ENCODE measurements at regions not wholly inside any gene's neighbourhood (a gene's known extent, or its start where the extent isn't known, plus 50 kb on each side); places are given as distances from the start of the nearest gene placed in this dataset.

DNA sequence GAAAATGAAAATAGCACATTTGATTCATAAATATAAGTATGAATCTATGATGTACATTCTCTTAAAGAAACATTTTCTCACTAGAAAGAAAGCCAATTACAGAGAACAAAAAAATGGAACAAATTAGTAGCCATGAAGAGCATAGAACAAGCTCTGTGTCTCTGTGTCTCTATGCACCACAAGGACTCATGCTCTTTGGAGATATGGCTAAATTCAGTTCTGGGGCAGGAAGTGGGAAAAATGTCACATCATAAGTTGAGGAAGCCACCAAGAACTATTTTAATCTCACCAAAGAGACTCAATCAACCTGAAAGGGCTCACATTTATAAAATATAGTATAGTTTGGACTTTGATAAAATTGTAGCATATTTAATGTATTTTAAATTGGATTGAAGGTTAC, 1259.8 kb upstream of the GJE1 start:
- Histone ChIP-seq H3K79me2 (replicated peaks; ENCODE audit: insufficient read depth, low read length) (no peaks in the 10 kb centered on the region), H3K4me2 (ENCODE audit: low read length) (no peak overlapping the region), H3F3A (ENCODE audit: insufficient read depth, low read length, poor library complexity, severe bottlenecking) (no peaks in the 10 kb centered on the region), H3K27ac (ENCODE audit: low read length) (no peak overlapping the region), H3K9me3 (ENCODE audit: low read length) (peaks cover 3% of the 10 kb centered on the region), H2AFZ (ENCODE audit: low read depth, low read length) (no peak overlapping the region), H3K4me3 (ENCODE audit: low read length) (no peak overlapping the region), H3K27me3 (ENCODE audit: insufficient read depth, low read depth, low read length) (no peaks in the 10 kb centered on the region), H3K36me3 (ENCODE audit: insufficient read depth, low read length) (no peaks in the 10 kb centered on the region), H3K9me2 (ENCODE audit: insufficient read depth, low read length) (no peaks in the 10 kb centered on the region), H3K9ac (ENCODE audit: low read length) (no peak overlapping the region), H4K20me1 (ENCODE audit: insufficient read depth) (no peaks in the 10 kb centered on the region)
- TF ChIP-seq RAD21 (conservative IDR thresholded peaks at IDR 0.05): no peak
- TF ChIP-seq, protein P1, sequence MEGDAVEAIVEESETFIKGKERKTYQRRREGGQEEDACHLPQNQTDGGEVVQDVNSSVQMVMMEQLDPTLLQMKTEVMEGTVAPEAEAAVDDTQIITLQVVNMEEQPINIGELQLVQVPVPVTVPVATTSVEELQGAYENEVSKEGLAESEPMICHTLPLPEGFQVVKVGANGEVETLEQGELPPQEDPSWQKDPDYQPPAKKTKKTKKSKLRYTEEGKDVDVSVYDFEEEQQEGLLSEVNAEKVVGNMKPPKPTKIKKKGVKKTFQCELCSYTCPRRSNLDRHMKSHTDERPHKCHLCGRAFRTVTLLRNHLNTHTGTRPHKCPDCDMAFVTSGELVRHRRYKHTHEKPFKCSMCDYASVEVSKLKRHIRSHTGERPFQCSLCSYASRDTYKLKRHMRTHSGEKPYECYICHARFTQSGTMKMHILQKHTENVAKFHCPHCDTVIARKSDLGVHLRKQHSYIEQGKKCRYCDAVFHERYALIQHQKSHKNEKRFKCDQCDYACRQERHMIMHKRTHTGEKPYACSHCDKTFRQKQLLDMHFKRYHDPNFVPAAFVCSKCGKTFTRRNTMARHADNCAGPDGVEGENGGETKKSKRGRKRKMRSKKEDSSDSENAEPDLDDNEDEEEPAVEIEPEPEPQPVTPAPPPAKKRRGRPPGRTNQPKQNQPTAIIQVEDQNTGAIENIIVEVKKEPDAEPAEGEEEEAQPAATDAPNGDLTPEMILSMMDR (IDR thresholded peaks at IDR 0.05; ENCODE audit: poor library complexity, severe bottlenecking): no peak
- no peak for TF ChIP-seq TAF1 (IDR thresholded peaks at IDR 0.05; ENCODE audit: low read depth)
- no peak for TF ChIP-seq EP300 (conservative IDR thresholded peaks at IDR 0.05; ENCODE audit: poor library complexity, severe bottlenecking)
- no peak for TF ChIP-seq SMC3 (conservative IDR thresholded peaks at IDR 0.05; ENCODE audit: poor library complexity)
- TF ChIP-seq, protein P2, sequence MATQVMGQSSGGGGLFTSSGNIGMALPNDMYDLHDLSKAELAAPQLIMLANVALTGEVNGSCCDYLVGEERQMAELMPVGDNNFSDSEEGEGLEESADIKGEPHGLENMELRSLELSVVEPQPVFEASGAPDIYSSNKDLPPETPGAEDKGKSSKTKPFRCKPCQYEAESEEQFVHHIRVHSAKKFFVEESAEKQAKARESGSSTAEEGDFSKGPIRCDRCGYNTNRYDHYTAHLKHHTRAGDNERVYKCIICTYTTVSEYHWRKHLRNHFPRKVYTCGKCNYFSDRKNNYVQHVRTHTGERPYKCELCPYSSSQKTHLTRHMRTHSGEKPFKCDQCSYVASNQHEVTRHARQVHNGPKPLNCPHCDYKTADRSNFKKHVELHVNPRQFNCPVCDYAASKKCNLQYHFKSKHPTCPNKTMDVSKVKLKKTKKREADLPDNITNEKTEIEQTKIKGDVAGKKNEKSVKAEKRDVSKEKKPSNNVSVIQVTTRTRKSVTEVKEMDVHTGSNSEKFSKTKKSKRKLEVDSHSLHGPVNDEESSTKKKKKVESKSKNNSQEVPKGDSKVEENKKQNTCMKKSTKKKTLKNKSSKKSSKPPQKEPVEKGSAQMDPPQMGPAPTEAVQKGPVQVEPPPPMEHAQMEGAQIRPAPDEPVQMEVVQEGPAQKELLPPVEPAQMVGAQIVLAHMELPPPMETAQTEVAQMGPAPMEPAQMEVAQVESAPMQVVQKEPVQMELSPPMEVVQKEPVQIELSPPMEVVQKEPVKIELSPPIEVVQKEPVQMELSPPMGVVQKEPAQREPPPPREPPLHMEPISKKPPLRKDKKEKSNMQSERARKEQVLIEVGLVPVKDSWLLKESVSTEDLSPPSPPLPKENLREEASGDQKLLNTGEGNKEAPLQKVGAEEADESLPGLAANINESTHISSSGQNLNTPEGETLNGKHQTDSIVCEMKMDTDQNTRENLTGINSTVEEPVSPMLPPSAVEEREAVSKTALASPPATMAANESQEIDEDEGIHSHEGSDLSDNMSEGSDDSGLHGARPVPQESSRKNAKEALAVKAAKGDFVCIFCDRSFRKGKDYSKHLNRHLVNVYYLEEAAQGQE (IDR thresholded peaks at IDR 0.05; ENCODE audit: borderline replicate concordance): no peak
- TF ChIP-seq MXI1 (conservative IDR thresholded peaks at IDR 0.05; ENCODE audit: poor library complexity, severe bottlenecking): no peak
- no peak for TF ChIP-seq EZH2 (IDR thresholded peaks at IDR 0.05; ENCODE audit: borderline replicate concordance, insufficient read depth, low read length, poor library complexity, severe bottlenecking)
- no peak for TF ChIP-seq POLR2AphosphoS5 (IDR thresholded peaks at IDR 0.05)

DNA sequence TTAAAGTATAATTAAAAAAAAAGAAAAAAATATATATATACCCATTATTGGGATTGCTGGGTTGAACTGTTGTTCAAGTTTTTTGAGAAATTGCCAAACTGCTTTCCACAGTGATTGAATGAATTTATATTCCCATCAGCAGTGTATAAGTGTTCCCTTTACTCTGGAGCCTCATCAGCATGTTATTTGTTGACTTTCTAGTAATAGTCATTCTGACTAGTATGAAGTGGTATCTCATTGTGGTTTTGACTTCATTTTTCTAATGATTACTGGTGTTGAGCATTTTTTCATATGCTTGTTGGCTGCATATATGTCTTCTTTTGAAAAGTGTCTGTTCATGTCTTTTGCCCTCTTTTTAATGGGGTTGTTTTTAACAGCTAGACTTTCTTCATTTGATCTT, 1260.8 kb upstream of the GJE1 start:
- Histone ChIP-seq H3K36me3 (ENCODE audit: insufficient read depth, low read length) (no peaks in the 10 kb centered on the region), H3K4me2 (ENCODE audit: low read length) (no peak overlapping the region), H3K9me2 (ENCODE audit: insufficient read depth, low read length) (no peaks in the 10 kb centered on the region), H2AFZ (ENCODE audit: low read depth, low read length) (no peak overlapping the region), H3K9me3 (ENCODE audit: low read length) (peaks cover 3% of the 10 kb centered on the region), H4K20me1 (ENCODE audit: insufficient read depth) (no peaks in the 10 kb centered on the region), H3F3A (ENCODE audit: insufficient read depth, low read length, poor library complexity, severe bottlenecking) (no peaks in the 10 kb centered on the region), H3K79me2 (replicated peaks; ENCODE audit: insufficient read depth, low read length) (no peaks in the 10 kb centered on the region), H3K9ac (ENCODE audit: low read length) (no peak overlapping the region), H3K27me3 (ENCODE audit: insufficient read depth, low read depth, low read length) (no peaks in the 10 kb centered on the region), H3K4me3 (ENCODE audit: low read length) (no peak overlapping the region), H3K27ac (ENCODE audit: low read length) (no peak overlapping the region)
- TF ChIP-seq EP300 (conservative IDR thresholded peaks at IDR 0.05; ENCODE audit: poor library complexity, severe bottlenecking) (no peak), RAD21 (conservative IDR thresholded peaks at IDR 0.05) (no peak), TAF1 (IDR thresholded peaks at IDR 0.05; ENCODE audit: low read depth) (no peak), EZH2 (IDR thresholded peaks at IDR 0.05; ENCODE audit: borderline replicate concordance, insufficient read depth, low read length, poor library complexity, severe bottlenecking) (no peak), SMC3 (conservative IDR thresholded peaks at IDR 0.05; ENCODE audit: poor library complexity) (no peak), MXI1 (conservative IDR thresholded peaks at IDR 0.05; ENCODE audit: poor library complexity, severe bottlenecking) (no peak), POLR2AphosphoS5 (IDR thresholded peaks at IDR 0.05) (no peak)
- TF ChIP-seq, protein P1 (IDR thresholded peaks at IDR 0.05; ENCODE audit: poor library complexity, severe bottlenecking): no peak
- TF ChIP-seq, protein P2 (IDR thresholded peaks at IDR 0.05; ENCODE audit: borderline replicate concordance): no peak

Data from neural cell (in vitro differentiated cells).